ENCODE measurements at regions not wholly inside any gene's neighbourhood (a gene's known extent, or its start where the extent isn't known, plus 50 kb on each side); places are given as distances from the start of the nearest gene placed in this dataset.

DNA sequence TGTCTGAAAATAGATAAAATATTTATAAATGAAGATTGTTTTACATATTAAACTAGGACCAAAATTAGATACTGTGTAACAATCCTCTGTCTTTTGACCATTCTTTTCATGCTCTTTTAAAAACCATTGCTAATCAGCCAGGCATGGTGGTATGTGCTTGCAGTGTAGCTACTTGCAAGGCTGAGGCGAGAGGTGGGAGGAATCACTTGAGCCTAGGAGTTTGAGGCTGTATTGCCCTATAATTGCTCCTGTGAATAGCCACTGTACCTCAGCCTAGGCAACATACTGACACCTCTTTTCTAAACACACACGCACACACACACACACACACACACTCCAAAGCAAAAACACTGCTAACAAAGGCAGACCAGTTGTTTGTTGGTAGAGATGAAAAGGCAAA is 259.2 kb downstream of the JRKL start:
- Histone ChIP-seq H3K27ac (ENCODE audit: low read length) (no peak overlapping the region), H3K27me3 (ENCODE audit: control insufficient read depth, insufficient read depth) (no peaks in the 10 kb centered on the region), H3K4me3 (ENCODE audit: low read length) (no peak overlapping the region), H3K9me3 (ENCODE audit: control insufficient read depth, low read length) (no peaks in the 10 kb centered on the region), H3K4me1 (ENCODE audit: control insufficient read depth, insufficient read depth, low read length) (no peaks in the 10 kb centered on the region)
- DNase-seq (no peak), ATAC-seq (no peak)
- intact Hi-C loops (cut with DNase I), result no loop called here
- 59% methylated on average over 2 of the region's 2 CpGs for WGBS

DNA sequence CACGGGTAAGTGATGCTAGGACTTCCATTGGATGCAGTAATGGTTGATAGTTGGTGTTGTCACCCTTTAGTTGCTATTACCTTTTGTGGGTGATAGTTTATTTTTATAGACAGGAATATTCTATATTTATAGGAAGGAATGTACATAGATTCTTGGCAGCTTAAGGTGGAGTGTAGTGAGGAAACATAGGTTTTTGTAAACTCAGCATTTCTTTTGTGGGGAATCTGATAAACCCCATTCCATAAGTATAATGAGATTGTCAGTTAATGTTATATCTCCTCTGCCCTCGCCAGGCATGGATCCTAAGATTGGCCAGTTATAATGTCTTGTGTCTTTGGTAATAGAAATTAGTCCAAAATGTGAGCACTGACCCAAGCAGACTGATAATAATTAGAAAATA is 262.7 kb downstream of the JRKL start:
- DNase-seq, result no peak
- Histone ChIP-seq H3K27ac (ENCODE audit: low read length) (no peak overlapping the region), H3K4me3 (ENCODE audit: low read length) (no peak overlapping the region), H3K9me3 (ENCODE audit: control insufficient read depth, low read length) (no peaks in the 10 kb centered on the region), H3K27me3 (ENCODE audit: control insufficient read depth, insufficient read depth) (no peaks in the 10 kb centered on the region), H3K4me1 (ENCODE audit: control insufficient read depth, insufficient read depth, low read length) (no peaks in the 10 kb centered on the region)
- intact Hi-C loops (cut with DNase I), result no loop called here
- WGBS, result 79% methylated on average over 2 of the region's 2 CpGs
- no peak for ATAC-seq

DNA sequence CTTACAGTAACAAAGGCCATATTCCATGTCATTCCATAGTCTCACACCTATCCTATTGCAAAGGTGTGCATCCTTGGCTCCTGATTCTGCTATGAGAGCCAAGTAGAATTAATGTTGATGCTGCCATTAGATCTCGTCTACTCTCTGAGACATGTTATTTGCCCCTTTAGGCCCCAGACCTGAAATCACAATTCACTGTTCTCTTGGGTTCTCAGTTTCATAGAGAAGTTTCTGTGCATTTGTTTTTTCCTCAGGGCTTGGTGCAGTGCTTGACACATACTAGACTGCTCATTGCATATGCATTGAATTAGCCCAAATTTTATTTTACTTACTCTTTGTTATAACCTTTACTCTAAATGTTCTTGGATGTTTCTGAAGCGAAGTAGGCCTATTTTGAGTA is 265.7 kb downstream of the JRKL start:
- Histone ChIP-seq H3K4me1 (ENCODE audit: control insufficient read depth, insufficient read depth, low read length) (no peaks in the 10 kb centered on the region), H3K27me3 (ENCODE audit: control insufficient read depth, insufficient read depth) (no peaks in the 10 kb centered on the region), H3K4me3 (ENCODE audit: low read length) (no peak overlapping the region), H3K9me3 (ENCODE audit: control insufficient read depth, low read length) (no peaks in the 10 kb centered on the region), H3K27ac (ENCODE audit: low read length) (no peak overlapping the region)
- intact Hi-C loops (cut with DNase I), result no loop called here
- 91% methylated on average over 2 of the region's 2 CpGs for WGBS
- no peak for DNase-seq
- ATAC-seq, result no peak

DNA sequence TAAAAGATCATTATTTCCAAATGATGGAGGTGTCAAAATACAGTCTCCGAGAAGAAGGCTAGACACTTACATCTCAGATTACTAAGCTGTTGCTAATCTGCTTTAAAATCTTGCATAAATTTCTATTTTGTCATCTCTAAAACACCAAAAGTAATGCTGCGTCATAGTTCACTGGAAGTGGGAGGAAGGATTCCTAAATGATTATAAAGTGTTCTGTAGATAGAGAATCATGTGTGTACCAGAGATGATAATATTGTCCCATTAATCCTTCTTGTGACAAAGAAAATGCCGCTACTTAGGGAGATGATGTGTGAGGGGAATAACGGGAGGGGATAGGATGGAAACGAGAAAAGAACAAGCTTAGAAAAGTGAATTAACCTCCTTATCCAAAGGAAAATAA is 268.6 kb downstream of the JRKL start:
- DNase-seq (no peak), ATAC-seq (no peak)
- WGBS, result 67% methylated on average over 5 of the region's 5 CpGs
- no peak overlapping the region for H3K4me3 ChIP-seq (ENCODE audit: low read length)
- intact Hi-C loops (cut with DNase I), result no loop called here
- no peaks in the 10 kb centered on the region for H3K4me1 ChIP-seq (ENCODE audit: control insufficient read depth, insufficient read depth, low read length)
- H3K27me3 ChIP-seq (ENCODE audit: control insufficient read depth, insufficient read depth), result no peaks in the 10 kb centered on the region
- H3K9me3 ChIP-seq (ENCODE audit: control insufficient read depth, low read length), result no peaks in the 10 kb centered on the region
- no peak overlapping the region for H3K27ac ChIP-seq (ENCODE audit: low read length)

DNA sequence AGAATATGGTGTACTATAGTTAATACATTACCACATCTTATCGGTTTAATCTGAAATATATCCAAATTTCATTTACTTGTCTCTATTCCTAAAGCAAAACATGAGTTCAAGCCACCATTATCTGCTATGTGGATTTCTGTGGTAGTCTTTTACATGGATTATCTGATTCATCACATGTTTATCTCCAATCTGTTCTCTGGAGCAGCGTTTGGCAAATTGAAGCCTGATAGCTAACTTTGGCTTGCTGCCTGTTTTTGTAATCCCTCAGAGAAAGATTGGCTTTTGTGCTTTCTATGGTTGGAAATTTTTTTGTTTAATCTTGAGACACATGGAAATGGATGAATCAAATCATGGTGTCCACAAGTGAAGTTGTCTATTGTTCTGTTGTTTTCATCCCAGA is 274.3 kb downstream of the JRKL start:
- WGBS, result 59% methylated on average over 2 of the region's 2 CpGs
- Histone ChIP-seq H3K27me3 (ENCODE audit: control insufficient read depth, insufficient read depth) (no peaks in the 10 kb centered on the region), H3K9me3 (ENCODE audit: control insufficient read depth, low read length) (no peaks in the 10 kb centered on the region), H3K4me1 (ENCODE audit: control insufficient read depth, insufficient read depth, low read length) (no peaks in the 10 kb centered on the region), H3K4me3 (ENCODE audit: low read length) (no peak overlapping the region), H3K27ac (ENCODE audit: low read length) (no peak overlapping the region)
- ATAC-seq (no peak), DNase-seq (no peak)
- intact Hi-C loops (cut with DNase I), result no loop called here

DNA sequence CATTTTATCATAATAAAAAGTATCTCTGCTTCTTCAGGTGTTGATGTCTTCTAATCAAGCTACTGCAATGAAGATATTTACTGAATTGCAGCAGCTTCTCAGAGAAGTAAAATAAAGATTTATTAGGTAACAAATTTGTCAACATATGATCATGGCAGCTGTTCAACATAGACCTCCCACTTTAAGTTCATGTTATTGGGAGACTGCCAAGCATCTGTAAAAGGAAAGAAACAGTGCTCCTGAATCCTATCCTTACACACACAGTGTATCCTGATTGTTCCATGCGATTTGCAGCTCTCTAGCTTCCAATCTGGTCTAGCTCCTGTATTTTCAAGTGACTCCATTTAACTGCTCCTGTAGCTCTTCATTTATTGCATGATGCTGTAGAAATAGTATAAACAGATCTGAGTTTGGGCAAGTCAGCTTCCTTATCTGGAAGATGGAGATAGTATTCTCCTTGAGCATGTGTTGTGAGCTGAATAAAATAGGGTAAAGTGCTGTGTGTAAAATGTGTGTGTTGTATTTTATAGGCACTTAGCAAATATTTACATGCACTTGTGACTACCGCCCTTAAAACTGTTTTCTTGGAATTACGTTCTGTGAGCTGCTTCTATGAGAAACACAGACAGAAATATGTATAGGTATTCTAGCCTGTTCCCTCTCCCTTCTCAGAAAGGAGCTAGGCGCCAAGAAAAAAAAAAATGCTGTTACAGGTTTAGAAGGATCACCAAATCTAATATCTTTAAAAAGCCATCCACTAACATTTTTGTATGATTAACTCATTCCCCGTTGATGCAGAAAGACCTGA is 290.6 kb downstream of the JRKL start:
- no peak for ATAC-seq
- 71% methylated on average over 5 of the region's 5 CpGs for WGBS

DNA sequence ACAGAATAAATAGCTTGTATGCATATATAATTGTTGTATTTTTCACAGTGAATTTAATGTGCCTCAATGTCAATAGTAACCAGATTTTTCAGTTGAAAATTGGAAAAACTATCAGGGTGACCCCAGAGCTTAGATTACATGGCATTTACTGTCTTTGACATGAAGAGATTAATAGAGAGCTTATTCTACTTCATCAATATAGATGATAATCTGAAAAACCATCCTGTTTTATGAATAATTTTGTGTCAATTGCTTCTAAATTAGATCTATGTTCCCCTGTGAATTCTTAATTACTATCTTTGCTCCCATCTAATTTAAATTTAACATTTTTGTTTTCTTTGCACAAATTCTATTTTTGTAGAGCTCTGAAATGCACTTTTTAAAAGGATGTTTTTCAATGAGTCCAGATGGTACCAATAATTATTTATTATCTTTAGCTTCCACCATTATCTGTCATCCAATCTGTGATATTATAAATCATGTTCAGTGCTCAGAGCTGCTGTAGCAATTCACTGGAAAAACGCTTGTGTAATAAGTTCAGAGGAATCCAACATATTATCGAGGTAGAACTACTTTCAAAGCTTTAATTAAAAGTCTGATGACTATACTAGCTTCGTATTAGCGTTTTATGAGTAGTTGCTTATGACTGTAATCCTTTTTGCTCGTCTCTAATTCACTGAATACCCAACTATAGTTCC is 291.4 kb downstream of the JRKL start:
- intact Hi-C loops (cut with DNase I), result no loop called here
- Histone ChIP-seq H3K4me3 (ENCODE audit: low read length) (no peak overlapping the region), H3K27ac (ENCODE audit: low read length) (no peak overlapping the region), H3K4me1 (ENCODE audit: control insufficient read depth, insufficient read depth, low read length) (no peaks in the 10 kb centered on the region), H3K27me3 (ENCODE audit: control insufficient read depth, insufficient read depth) (no peaks in the 10 kb centered on the region), H3K9me3 (ENCODE audit: control insufficient read depth, low read length) (no peaks in the 10 kb centered on the region)
- ATAC-seq (no peak), DNase-seq (no peak)
- 71% methylated on average over 5 of the region's 5 CpGs for WGBS

More for the DNA sequence above, 290.6 kb downstream of the JRKL start:
- H3K4me1 ChIP-seq (ENCODE audit: control insufficient read depth, insufficient read depth, low read length), result no peaks in the 10 kb centered on the region
- H3K27me3 ChIP-seq (ENCODE audit: control insufficient read depth, insufficient read depth), result no peaks in the 10 kb centered on the region
- intact Hi-C loops (cut with DNase I), result no loop called here
- H3K4me3 ChIP-seq (ENCODE audit: low read length), result no peak overlapping the region
- H3K27ac ChIP-seq (ENCODE audit: low read length), result no peak overlapping the region
- no peaks in the 10 kb centered on the region for H3K9me3 ChIP-seq (ENCODE audit: control insufficient read depth, low read length)
- no peak for DNase-seq

DNA sequence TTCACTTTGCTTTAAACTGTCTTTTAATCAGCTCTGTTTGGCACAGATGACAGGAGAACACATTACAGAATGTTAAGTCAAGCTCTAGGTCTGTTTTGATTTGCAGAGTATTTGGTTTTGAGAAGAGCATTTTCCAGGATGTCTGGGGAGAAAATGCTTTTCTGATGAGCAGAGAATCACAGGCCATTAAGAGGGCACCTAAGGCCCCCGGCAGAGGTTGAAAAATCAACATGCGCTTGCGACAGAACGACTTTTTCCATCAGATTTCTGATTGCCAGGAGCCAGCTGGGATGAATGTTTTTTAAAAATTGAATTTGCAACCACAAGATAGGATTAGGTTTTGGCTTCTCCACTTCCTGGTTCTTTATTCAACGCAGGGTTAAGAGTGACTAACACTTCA is 304.5 kb downstream of the JRKL start:
- ATAC-seq, result no peak
- no peak for DNase-seq
- intact Hi-C loops (cut with DNase I), result no loop called here
- H3K4me3 ChIP-seq (ENCODE audit: low read length), result no peak overlapping the region
- 78% methylated on average over 5 of the region's 5 CpGs for WGBS
- H3K4me1 ChIP-seq (ENCODE audit: control insufficient read depth, insufficient read depth, low read length), result no peaks in the 10 kb centered on the region
- H3K9me3 ChIP-seq (ENCODE audit: control insufficient read depth, low read length), result no peaks in the 10 kb centered on the region
- H3K27me3 ChIP-seq (ENCODE audit: control insufficient read depth, insufficient read depth), result no peaks in the 10 kb centered on the region
- no peak overlapping the region for H3K27ac ChIP-seq (ENCODE audit: low read length)

DNA sequence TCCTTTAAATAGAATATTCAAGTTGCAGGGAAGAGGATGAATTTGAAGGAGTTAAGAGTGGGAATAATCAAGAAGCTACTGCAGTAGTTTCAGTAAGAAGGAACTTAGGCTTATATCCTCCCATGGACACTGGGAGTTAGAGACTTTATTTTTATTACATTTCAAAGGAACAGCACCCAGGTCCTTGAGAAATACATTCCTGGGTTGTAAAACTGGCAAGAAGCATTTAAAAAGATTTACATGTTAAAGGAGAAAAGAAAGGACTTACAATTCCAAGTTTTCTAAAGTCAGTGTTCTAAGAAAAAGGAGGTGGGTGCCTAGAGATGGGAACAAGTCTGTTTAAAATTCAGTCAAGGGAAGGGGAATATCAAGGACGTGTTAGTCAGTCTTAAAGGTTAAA is 306.9 kb downstream of the JRKL start:
- Histone ChIP-seq H3K9me3 (ENCODE audit: control insufficient read depth, low read length) (no peaks in the 10 kb centered on the region), H3K27me3 (ENCODE audit: control insufficient read depth, insufficient read depth) (no peaks in the 10 kb centered on the region), H3K4me3 (ENCODE audit: low read length) (no peak overlapping the region), H3K4me1 (ENCODE audit: control insufficient read depth, insufficient read depth, low read length) (no peaks in the 10 kb centered on the region), H3K27ac (ENCODE audit: low read length) (no peak overlapping the region)
- ATAC-seq (no peak), DNase-seq (no peak)
- 17% methylated on average over 1 of the region's 1 CpG for WGBS
- intact Hi-C loops (cut with DNase I), result no loop called here

DNA sequence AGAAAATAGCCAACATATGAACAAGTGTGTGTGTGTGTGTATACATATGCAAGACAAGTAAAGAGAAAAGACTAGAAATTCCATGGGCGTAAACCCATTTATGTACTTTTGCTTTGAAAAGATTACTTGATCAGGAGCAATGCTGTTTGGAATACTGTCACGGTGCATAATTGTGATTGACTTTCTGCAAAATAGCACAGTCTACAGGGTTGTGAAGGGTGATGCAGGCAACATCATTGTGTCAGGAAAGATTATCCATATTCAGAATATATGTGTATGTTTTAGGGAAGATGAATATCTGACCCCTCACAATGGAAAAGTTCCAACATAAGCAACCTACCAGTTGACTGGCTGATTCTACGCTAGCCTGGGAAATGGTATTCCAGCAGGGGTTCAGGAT is 307.7 kb downstream of the JRKL start:
- WGBS, result 90% methylated on average over 3 of the region's 3 CpGs
- Histone ChIP-seq H3K27ac (ENCODE audit: low read length) (no peak overlapping the region), H3K9me3 (ENCODE audit: control insufficient read depth, low read length) (no peaks in the 10 kb centered on the region), H3K27me3 (ENCODE audit: control insufficient read depth, insufficient read depth) (no peaks in the 10 kb centered on the region), H3K4me3 (ENCODE audit: low read length) (no peak overlapping the region), H3K4me1 (ENCODE audit: control insufficient read depth, insufficient read depth, low read length) (no peaks in the 10 kb centered on the region)
- intact Hi-C loops (cut with DNase I), result no loop called here
- no peak for DNase-seq
- no peak for ATAC-seq

DNA sequence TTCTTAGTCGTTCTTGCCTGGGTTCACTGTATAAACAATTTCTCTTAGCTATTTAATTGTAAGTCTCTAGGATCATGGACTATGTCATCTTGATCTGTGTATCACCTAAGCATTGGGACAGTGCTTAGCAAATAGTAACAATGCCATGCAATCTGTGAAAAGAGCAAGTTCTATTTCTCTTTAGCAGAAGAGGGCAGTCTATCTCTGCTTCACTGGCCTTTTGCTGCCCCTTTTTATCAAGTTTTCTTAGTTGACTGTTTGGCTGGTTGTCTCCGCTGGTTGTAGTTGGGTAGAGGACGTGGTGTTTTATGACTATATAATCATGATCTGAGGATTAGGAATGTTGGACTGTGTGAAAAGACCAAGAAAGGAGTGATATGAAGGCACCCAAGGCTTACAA is 315.0 kb downstream of the JRKL start:
- Histone ChIP-seq H3K27me3 (ENCODE audit: control insufficient read depth, insufficient read depth) (no peaks in the 10 kb centered on the region), H3K4me1 (ENCODE audit: control insufficient read depth, insufficient read depth, low read length) (no peaks in the 10 kb centered on the region), H3K9me3 (ENCODE audit: control insufficient read depth, low read length) (no peaks in the 10 kb centered on the region), H3K4me3 (ENCODE audit: low read length) (no peak overlapping the region), H3K27ac (ENCODE audit: low read length) (no peak overlapping the region)
- intact Hi-C loops (cut with DNase I), result no loop called here
- ATAC-seq (no peak), DNase-seq (no peak)
- WGBS, result 42% methylated on average over 3 of the region's 3 CpGs

Data from right cardiac atrium (tissue), 5 donors.